Forelimb muscle (tissue), 1 donor: ENCODE measurements at regions not wholly inside any gene's neighbourhood (a gene's known extent, or its start where the extent isn't known, plus 50 kb on each side); places are given as distances from the start of the nearest gene placed in this dataset.

Source experiments
- DNase-seq: peaks from one replicate; pipeline ENCODE4 v3.0.0-alpha.2; 2013; ENCODE audit warnings: low read depth

DNA sequence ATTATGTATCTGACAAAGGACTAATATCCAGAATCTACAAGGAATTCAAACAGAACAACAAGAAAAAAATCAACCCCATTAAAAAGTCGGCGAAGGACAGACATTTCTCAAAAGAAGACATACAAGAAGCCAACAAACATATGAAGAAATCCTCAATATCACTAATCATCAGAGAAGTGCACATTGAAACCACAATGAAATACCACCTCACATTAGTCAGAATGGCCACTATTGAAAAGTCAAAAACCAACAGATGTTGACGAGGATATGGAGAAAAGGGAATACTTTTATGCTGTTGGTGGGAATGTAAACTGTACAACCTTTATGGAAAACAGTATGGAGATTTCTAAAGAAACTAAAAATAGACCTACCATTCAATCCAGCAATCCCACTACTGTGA, 233.1 kb upstream of the PLSCR5 start:
- no peak for DNase-seq

DNA sequence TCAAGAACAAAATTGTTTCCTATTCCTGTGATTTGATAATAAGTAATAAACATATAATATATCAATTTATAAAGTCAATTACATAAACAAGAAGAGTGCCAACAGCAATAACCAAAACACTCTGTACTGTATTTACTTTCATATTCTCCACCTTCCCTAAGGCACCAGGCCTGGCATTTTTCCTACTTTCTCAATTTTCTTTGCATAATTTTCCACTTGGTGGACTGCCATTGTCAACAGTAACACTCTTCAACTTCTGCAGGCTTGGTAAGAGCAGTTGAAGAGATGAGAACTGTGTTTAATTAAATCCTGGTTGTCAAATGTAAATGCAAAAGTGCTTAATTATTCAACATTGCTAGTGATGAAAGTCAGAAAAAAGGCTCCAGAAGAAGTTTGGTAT, 229.8 kb upstream of the PLSCR5 start:
- DNase-seq, result no peak

DNA sequence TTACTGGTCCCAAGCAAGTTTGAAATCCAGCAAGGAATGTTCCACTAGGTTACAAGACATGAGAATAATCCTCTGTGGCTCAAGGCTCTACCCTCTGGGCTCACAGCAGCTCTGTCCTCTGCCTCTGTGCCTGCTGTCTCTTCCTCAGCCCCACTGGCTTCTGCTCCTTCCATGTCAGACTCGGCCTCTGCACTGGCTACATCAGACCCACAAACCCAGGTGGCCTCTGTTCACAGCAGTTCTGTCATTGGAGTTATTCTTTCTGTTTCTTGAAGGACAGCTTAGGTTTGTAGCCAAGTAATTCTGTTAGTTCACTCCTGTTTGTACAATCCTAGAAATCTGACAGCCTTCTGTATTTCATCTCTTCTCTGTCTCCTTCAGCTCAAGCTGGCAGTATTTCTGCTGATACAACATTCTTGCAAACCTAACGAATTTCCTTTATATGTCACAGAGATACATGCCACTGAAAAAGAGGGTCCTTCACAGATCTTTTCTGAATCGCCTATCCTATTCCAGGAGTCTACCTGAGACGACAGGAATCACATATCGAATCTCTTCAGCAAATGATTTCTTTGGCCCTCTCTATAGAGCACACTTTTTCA, 227.8 kb upstream of the PLSCR5 start:
- DNase-seq, result no peak

DNA sequence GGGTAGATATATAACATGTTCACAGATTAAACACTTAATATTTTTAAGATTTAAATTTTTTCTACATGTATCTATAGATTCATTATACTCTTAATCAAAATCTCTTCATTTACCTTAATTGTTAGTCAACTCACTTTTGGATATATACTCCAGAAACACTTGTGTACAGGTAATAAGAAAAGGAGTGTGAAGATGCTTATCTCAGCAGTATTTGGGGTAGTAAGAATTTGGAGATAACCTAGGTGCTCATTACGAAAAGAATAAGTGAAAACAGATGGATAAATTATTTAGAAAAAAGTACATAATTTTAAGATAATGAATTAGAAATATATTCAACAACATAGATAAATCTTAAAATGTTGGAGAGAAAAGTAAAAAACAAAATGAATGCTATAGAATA, 226.5 kb upstream of the PLSCR5 start:
- DNase-seq, result no peak

DNA sequence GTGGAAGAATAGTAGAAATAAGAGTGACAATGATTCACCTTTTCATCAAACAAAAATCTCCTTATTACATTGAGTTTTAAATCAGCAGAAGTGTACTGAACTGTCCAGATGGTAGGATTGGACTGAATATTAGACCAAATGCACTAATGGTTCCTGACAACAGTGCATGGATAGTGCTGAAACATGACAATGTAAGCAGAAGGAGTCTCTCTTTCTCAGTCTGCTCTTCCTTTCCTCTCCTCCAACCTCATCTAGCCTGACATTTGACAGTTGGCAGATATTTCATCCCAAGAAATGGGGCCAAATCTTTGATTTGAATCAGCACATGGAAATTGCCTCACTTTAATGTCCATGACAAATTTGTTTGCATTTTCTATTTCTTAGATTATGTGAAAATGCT, 225.1 kb upstream of the PLSCR5 start:
- no peak for DNase-seq

DNA sequence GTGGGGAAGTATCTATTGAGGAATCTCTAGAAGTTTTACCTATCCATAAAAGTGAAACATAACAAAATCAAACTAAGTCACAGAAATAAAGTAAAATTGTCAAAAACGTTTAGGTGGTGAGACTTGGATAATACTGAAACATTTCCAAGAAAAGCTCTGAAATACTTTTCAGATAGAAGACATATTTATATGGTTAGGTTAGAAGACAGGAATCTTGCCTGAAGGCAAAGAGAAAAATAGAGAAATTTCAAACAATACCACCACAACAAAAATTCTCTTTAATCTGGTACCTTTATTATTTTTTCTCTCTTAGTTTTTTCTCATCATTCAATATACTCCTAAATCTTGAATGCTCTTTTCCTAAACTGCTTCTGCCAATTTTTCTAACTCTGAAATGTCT, 222.7 kb upstream of the PLSCR5 start:
- DNase-seq, result no peak

DNA sequence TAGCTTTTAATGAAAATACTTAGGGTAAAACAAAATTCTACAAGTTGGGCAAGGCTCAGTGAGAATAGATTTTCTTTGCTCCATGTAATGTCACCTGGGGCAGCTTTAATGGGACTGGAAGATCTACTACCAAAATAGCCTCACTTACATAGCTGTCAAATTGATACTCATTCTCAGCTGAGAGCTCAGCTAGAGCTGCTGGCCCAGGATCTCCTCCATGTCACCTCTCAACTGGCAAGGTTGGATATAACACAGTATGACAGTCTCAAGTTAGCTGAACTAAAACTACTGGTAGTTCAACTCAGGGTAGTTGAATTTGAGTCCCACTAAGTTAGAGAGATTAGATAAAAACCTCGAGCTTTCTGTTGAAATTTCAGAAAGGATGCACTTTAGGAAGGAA, 218.5 kb upstream of the PLSCR5 start:
- no peak for DNase-seq

DNA sequence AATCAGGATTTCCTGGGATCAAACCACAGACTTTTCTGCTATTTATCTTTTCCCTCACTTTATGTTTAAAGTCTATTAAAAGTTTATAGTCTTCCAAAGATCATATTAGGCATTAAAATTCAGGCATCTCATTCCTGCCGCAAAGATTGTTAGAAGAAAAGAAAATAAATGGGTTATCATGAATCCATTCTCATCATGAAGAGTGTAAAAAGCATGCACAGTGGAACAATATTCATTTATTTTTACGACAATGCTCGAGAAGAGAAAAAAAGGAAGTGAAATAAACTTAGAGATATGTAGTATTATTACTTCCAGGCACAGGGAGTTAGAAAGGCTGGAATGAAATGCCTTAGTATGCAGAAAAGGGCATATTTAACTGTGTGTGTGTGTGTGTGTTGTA, 213.7 kb upstream of the PLSCR5 start:
- DNase-seq, result no peak

DNA sequence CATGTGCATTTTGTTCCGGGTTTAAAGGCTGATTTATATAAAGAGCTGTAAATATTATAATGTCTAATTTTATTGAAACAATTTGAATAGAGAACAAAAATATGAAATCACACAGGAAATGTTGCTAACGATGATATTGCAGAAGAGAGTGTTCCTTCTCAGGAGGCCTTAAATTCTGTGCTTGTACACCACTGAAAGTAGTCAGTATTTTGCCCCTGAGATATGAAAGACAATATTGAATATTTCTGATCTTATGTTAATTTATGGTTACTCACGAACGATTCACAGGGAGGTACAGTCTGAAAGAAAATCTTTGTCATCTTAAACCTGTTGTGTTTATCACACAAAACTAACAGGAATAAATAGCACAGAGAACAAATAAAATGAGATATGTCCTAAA, 213.2 kb upstream of the PLSCR5 start:
- DNase-seq, result no peak

DNA sequence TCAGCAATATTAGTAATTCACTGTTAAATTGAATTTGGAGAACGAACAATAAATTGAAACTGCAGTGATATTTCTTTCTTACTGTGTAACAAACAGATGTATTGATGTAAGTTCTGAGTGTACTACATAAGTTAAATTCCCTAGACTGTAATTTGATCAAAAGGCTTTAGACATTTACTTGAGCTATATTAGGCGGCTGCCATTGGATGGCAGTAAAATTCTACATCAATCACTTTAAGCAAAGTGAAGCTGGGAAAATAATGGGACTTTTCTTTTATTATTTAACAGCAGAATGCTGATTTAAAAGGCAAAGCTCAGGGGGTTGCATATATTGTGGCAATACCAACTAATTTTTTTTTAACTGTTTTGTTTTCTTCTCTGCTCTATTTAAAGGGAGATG, 212.6 kb upstream of the PLSCR5 start:
- DNase-seq, result no peak

DNA sequence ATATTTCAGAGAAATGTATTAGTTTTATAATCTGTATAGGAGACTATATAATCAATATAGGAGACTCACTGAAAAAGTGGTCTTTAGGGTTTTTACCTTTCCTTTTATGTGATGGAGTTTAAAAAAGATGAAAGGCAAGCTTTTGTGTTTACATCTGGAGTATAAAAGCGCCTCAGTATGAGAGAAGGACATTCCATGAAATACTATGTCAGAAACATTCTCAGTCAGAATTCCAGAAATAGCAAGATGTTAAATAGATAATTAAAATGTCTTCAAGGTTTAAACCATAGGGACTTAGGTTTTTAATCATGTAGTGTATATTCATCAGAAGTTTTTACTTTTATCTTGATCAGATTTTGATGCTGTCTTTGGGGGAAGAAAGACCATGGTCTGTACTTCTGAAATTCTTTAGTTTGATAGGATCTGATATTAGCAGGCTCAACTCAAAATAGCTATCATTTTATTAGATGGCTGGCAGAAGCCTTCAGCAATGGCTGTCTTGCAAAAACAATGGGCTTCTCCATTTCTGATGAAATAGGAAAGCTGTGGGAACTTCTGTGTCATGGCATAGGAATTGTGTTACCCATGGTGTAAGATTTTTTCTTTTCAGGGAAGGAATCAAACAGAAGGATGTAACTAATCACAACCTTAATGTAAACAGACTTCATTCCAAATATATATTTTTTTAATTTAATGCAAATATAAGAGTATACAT, 209.6 kb upstream of the PLSCR5 start:
- no peak for DNase-seq

DNA sequence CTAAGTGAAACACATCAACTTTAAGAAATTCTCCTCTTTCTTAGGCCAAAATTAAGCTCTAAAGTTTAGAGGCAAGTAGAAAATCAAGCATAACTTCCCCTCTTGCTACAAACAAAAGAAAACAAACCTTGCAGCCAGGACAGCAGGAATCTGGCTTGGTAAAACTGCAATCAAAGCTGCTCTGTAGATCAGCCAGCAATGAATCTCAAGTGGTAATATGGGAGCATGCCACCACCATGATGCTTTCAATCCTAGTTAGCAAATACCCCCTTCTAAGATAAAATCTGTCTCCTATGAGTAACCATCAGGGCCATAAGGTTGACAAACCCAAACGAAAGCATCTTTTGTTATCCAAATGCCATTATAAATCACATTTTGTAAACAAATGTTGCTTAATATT, 208.3 kb upstream of the PLSCR5 start:
- DNase-seq, result no peak

DNA sequence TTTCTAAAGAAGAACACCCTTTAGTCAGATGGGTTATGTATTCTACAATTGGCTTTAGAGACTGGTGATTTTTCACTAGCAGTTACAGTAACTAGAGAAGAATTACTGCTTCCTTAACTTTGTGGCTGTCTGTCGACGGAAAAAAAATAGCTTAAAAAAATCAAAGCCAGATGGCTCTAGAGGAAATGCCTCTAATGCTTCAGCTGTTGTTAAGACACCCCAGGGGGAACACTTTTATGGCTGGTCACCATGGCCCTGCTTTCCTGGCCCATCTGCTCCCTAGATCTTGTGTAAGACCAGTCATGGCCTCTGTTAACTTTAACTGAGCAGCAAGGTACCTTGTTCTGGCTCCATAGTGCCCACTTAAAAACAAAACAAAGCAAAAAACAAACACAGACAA, 198.6 kb upstream of the PLSCR5 start:
- DNase-seq, result no peak

DNA sequence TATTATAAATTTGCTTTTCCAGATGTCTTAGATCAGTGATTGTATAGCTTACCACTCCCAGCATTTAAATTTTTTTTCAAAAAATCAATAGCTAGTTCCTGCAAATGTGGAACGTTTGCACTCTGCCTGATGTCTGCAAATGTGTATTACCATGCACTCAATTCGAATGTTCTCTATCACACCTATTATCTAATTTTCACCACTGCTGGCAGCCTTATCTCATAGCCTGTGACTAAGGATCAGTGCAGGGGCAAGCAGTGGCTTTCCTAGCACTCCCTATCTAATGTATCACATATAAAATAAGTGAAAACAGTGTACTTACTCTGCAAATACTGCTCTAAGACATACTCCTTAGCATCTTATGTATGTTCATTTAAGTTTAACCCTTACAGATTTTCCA, 196.3 kb upstream of the PLSCR5 start:
- no peak for DNase-seq

DNA sequence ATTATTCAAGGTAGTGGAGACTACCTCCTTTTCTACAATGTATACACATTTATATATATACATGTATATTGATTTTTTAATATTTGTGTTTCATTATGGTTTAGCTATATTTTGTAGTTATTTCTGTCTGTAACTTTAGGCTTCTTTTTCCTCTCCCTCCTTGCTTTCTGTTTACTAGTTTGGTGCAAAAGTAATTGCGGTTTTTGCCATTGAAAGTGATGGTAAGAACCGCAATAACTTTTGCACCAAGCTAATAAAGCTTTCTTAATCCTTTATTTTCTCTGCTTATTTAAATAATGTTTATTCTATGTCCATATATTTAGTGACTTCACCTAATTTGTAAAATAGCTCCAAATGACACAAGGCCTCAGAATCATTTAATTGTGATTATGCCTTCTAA, 195.3 kb upstream of the PLSCR5 start:
- no peak for DNase-seq

DNA sequence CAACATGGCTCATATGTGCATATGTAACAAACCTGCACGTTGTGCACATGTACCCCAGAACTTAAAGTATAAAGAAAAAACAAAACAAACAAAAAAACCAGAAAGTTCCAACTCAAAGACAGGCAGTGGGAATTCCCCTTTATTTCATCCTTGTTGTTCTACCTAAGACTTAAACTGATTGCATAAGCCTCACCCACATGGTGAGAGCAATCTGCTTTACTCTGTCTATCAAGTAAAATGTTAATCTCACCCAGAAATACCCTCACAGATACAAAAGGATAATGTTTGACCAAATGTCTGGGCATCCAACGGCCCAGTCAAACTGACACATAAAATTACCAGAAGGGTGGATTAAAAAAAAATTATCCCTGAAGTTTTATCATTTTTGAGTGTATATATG, 190.9 kb upstream of the PLSCR5 start:
- DNase-seq, result no peak

DNA sequence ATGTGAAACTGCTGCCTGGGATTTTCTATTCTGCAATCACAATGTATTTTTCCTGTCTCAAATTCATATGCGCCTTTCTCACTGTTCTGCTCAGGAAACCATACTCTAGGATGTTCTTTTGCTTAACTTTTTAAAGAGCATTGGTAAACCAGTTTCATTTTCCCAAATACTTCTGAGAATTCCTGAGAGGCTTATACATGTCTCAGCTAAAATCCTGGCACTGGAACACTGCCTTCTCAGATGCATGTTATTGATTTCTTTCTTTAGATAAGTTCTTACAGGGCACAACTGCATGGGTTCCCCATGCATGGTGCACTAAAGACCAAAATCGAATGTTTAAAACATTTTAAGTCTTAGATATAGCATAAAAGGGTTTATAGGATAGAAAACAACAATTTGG, 178.3 kb upstream of the PLSCR5 start:
- no peak for DNase-seq

DNA sequence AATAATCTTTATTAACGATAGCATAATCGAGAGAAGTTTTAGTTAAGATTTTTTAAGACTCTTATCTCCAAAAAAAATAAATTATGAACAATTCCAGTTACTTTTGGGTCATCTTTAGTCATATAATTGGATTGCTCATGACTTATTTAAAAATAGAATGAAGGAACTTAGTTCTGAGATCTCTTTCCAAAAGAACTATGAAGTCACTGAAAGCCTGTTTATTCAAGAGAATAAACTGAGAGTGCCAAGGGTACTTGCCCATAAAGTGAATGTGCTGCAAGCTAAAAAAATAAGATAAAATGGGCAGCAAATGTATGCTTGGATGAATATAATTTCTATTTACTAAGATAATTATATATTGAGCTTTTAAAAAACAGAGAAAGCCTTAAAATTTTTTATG, 176.5 kb upstream of the PLSCR5 start:
- DNase-seq, result no peak

DNA sequence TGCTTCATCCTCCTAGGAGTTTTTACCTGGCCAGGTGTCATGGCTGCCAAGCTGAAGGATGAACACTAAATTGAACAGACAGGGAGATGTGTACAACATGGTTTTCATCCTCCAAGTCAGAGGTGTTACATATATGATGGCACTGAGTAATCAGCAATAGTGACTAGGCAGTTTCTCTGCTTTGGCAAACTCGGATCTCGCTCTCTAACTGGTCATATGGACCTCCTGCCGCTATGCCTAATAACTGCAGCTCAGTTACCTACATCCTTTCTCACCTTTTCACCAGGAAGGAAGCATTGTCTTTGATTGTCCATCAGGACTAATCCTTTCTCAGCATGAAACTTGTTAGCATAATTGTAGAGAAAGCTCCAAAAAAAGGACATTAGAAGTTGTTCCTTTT, 175.9 kb upstream of the PLSCR5 start:
- DNase-seq, result no peak

DNA sequence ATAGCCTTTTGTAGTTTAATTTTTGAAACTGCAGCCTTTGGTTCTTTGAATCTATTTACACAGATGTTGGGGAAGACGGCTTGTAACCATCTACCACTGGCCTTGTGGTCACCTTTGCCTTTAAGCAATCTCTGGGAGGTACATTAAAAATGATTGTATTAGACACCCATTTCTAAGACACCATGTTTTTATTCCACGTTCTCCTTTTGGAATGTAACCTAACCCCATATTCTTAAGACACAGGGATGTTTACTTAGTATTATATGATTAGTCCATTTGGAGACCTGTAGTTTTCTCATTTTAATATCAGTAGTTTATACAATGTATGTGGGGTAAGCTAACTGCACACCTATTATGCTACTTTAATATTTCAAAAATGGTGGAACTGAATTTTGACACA, 175.1 kb upstream of the PLSCR5 start:
- DNase-seq, result no peak

DNA sequence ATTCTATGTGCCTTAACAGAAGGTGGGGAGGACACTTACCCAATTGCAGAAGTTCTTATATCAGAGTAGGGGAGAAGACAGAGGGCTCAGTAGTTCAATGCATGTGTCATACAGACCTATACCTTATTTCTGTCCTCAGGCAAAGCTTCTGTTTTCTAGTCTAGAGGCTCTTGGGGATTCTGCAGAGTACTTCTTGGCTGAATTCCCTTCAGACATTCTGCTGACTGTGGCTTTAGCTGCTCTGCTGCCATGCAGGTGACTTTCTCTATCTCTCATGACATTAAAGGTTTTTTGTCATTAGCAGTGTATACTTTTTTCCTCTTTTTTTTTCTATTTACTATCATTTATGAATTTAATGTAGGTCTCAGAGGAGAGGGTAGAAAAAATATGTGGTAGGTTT, 172.8 kb upstream of the PLSCR5 start:
- no peak for DNase-seq

DNA sequence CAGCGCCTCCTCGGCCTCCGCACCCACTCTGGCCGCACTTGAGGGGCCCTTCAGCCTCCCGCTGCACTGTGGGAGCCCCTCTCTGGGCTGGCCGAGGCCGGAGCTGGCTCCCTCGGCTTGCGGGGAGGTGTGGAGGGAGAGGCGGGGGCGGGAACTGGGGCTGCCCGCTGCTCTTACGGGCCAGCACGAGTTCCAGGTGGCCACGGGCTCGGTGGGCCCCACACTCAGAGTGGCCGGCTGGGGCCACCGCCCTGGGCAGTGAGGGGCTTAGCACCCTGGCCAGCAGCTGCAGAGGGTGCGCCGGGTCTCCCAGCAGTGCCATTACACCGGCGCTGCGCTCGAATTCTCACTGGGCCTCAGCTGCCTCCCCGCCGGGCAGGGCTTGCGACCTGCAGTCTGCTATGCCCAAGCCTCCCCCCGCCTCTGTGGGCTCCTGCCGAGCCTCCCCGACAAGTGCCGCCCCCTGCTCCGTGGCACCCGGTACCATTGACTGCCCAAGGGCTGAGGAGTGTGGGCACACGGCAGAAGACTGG, 167.1 kb upstream of the PLSCR5 start:
- no peak for DNase-seq

DNA sequence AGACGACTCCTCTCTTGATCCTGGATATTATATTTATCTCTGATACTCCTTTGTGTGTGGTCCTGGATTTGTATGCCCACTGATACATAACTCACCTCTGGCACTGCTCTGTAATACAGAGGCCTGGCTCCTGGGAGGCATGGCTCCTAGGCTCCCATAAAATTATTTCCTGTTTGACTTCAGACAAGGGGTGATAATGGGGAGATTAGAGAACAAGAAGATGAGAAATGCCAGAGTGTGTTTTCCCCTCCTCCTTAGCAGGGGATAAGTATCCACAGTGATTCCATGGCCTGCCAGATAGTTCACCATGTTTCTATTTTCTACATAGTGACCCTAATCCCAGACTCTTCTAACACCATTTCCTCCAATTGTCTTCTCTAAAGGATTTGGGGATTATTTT, 165.7 kb upstream of the PLSCR5 start:
- DNase-seq, result no peak

DNA sequence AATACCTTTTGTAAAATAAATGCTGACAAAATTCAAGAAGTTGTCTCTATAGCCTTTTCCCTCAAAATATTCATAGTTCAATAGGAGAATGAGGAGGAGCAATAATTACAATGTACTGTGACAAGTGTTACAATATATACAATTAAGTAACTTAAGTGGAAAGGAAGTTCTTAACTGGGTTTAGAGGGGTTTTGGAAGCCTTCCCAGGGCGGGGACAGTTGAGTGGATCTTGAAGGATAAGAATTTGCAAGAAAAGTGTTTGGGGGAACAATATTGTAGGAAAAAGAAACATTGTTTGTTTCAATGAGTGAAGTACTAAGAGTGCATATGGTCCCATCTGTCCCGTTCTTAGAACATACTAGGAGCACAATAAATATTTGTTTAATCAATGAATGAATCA, 165.2 kb upstream of the PLSCR5 start:
- DNase-seq, result no peak
